ENCODE measurements at regions not wholly inside any gene's neighbourhood (a gene's known extent, or its start where the extent isn't known, plus 50 kb on each side); places are given as distances from the start of the nearest gene placed in this dataset.

DNA sequence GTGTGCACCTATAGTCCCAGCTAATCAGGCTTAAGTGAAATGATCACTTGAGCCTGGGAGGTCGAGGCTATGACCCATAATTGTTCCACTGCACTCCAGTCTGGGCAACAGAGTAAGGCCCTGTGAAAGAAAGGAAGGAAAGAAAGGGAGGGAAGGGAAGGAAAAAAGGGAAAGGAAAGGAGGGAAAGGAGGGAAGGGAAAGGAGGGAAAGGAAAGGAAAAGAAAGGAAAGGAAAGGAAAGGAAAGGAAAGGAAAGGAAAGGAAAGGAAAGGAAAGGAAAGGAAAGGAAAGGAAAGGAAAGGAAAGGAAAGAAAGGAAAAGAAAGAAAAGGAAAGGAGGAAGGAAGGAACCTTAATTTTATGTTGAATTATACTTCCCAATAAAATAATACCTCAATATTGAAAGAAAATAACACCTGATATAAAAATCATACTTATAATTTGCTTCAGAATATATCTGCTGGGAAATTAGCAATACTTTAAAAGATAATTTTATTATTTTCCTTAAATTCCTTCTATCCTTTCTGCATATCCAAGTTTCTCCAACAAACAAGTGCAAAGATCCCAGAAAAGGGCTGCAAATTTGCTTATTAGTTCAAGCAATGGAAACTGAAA lies 177.3 kb downstream of the KLF12 start:
- Mint-ChIP-seq H3K27ac (no peak overlapping the region), H3K4me3 (ENCODE audit: low read depth) (no peak overlapping the region), H3K36me3 (ENCODE audit: insufficient read depth) (peaks cover 2% of the 10 kb centered on the region), H3K4me1 (ENCODE audit: low read depth) (no peaks in the 10 kb centered on the region), H3K9me3 (ENCODE audit: low read depth) (peaks cover 3% of the 10 kb centered on the region), H3K27me3 (no peaks in the 10 kb centered on the region)
- TF ChIP-seq, protein P1, sequence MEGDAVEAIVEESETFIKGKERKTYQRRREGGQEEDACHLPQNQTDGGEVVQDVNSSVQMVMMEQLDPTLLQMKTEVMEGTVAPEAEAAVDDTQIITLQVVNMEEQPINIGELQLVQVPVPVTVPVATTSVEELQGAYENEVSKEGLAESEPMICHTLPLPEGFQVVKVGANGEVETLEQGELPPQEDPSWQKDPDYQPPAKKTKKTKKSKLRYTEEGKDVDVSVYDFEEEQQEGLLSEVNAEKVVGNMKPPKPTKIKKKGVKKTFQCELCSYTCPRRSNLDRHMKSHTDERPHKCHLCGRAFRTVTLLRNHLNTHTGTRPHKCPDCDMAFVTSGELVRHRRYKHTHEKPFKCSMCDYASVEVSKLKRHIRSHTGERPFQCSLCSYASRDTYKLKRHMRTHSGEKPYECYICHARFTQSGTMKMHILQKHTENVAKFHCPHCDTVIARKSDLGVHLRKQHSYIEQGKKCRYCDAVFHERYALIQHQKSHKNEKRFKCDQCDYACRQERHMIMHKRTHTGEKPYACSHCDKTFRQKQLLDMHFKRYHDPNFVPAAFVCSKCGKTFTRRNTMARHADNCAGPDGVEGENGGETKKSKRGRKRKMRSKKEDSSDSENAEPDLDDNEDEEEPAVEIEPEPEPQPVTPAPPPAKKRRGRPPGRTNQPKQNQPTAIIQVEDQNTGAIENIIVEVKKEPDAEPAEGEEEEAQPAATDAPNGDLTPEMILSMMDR (IDR thresholded peaks at IDR 0.05; ENCODE audit: unreplicated experiment) = no peak
- DNase-seq (ENCODE audit: low spot score, unreplicated experiment) = no peak

DNA sequence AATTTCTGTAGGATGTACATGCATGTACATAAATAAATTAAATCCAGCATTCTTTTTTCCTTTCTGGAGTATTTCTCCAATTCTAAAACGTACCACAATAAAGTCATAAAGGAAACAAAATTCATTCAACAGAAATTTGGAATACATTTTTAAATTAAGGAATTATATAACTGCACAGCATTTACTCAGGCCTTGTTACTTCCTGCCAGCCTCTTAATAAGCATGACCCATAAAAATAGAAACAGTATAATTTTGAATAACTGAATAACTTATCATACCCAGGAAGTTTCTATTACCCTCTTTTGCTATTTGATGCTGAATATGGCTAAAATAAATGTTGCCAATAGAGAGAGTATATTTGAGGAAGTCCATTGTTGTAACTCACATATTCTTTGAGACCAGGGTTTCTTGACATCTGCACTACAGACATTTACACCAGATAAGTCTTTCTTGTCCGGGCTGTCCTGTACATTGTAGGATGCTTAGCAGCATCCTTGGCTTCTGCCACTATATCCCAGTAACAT lies 178.2 kb downstream of the KLF12 start:
- H3K27me3 Mint-ChIP-seq = no peaks in the 10 kb centered on the region
- H3K36me3 Mint-ChIP-seq (ENCODE audit: insufficient read depth) = no peaks in the 10 kb centered on the region
- H3K4me3 Mint-ChIP-seq (ENCODE audit: low read depth) = no peak overlapping the region
- TF ChIP-seq, protein P1 (IDR thresholded peaks at IDR 0.05; ENCODE audit: unreplicated experiment) = no peak
- no peak for DNase-seq (ENCODE audit: low spot score, unreplicated experiment)
- H3K27ac Mint-ChIP-seq = no peak overlapping the region
- H3K4me1 Mint-ChIP-seq (ENCODE audit: low read depth) = no peaks in the 10 kb centered on the region
- no peaks in the 10 kb centered on the region for H3K9me3 Mint-ChIP-seq (ENCODE audit: low read depth)

GRCh38 chr13:73954808-73955207 lies 179.4 kb downstream of the KLF12 start:
- Mint-ChIP-seq H3K4me3 (ENCODE audit: low read depth) (no peak overlapping the region), H3K9me3 (ENCODE audit: low read depth) (no peaks in the 10 kb centered on the region), H3K36me3 (ENCODE audit: insufficient read depth) (no peaks in the 10 kb centered on the region), H3K27ac (no peak overlapping the region), H3K27me3 (no peaks in the 10 kb centered on the region), H3K4me1 (ENCODE audit: low read depth) (no peaks in the 10 kb centered on the region)
- TF ChIP-seq, protein P1 (IDR thresholded peaks at IDR 0.05; ENCODE audit: unreplicated experiment) = no peak
- no peak for DNase-seq (ENCODE audit: low spot score, unreplicated experiment)

DNA sequence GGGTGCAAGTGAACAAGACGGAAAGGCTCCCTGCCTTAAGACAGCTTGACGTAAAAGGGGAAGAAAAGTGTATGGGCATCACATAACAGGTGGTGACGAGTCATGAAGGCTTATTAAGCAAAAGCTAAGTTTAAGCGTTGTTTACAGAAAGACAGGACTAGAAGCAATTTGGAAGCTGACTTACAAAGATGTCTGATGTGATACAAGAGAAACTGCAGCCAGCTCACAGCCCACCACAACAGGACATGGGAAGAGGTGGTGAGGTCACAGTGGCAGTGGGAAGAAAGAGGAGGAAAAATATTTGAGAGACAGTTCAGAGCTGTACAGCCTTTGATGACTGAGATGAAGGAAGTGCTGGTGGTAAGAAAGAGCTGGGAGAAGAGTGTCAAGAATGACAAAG lies 181.6 kb downstream of the KLF12 start:
- Mint-ChIP-seq H3K4me1 (ENCODE audit: low read depth) (no peaks in the 10 kb centered on the region), H3K4me3 (ENCODE audit: low read depth) (no peak overlapping the region), H3K36me3 (ENCODE audit: insufficient read depth) (no peaks in the 10 kb centered on the region), H3K27me3 (no peaks in the 10 kb centered on the region), H3K9me3 (ENCODE audit: low read depth) (no peaks in the 10 kb centered on the region), H3K27ac (no peak overlapping the region)
- TF ChIP-seq, protein P1 (IDR thresholded peaks at IDR 0.05; ENCODE audit: unreplicated experiment) = no peak
- DNase-seq (ENCODE audit: low spot score, unreplicated experiment) = no peak

GRCh38 chr13:73948848-73949529 lies 185.2 kb downstream of the KLF12 start:
- peaks cover 2% of the 10 kb centered on the region for H3K36me3 Mint-ChIP-seq (ENCODE audit: insufficient read depth)
- no peaks in the 10 kb centered on the region for H3K27me3 Mint-ChIP-seq
- no peak overlapping the region for H3K27ac Mint-ChIP-seq
- no peaks in the 10 kb centered on the region for H3K9me3 Mint-ChIP-seq (ENCODE audit: low read depth)
- H3K4me1 Mint-ChIP-seq (ENCODE audit: low read depth) = peaks cover 3% of the 10 kb centered on the region
- H3K4me3 Mint-ChIP-seq (ENCODE audit: low read depth) = no peak overlapping the region
- DNase-seq (ENCODE audit: low spot score, unreplicated experiment) = no peak
- TF ChIP-seq, protein P1 (IDR thresholded peaks at IDR 0.05; ENCODE audit: unreplicated experiment) = no peak

All from progenitor cell of endocrine pancreas (in vitro differentiated cells).